ENCODE measurements at regions not wholly inside any gene's neighbourhood (a gene's known extent, or its start where the extent isn't known, plus 50 kb on each side); places are given as distances from the start of the nearest gene placed in this dataset.

DNA sequence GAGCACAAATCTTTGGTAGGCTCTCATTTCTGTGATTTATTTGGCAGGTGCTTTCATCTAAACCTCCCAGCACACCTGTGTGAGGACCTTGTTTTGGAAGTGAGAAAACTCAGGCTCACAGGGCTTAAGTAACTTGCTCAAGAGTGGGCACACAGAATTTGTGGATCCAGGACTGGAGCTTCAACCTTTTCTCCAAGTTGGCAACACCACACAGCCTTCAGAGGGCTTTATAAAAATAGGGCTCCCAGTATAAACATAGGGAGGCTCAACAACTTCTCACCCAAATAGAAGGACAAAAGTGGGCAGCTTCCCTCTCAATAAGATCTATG, 182.2 kb upstream of the NEBL start:
- H3K4me3 ChIP-seq, result no peak overlapping the region
- ATAC-seq (no peak), DNase-seq (ENCODE audit: low read depth, low spot score) (no peak), FAIRE-seq (no peak)
- in situ Hi-C loops (cut with MboI), result loop anchor here (25.0 kb wide), 1 partner anchor 883 kb away; no protein-coding TSS in a partner anchor
- intact Hi-C loops (cut with micrococcal nuclease; ENCODE audit: unreplicated experiment), result loop anchor here (5.0 to 10.0 kb wide), 3 partner anchors 222 to 873 kb away; no protein-coding TSS in a partner anchor
- no peaks in the 10 kb centered on the region; a peak in 2 of 4 replicates for H3K27me3 ChIP-seq (replicated peaks in 1 of 2; ENCODE audit: control insufficient read depth in 2 of 2, insufficient read depth in 2 of 2, low read length in 1 of 2)
- H3K9me3 ChIP-seq (replicated peaks; ENCODE audit: control insufficient read depth, insufficient read depth, low read length), result no peaks in the 10 kb centered on the region
- no peaks in the 10 kb centered on the region for H3K4me1 ChIP-seq (ENCODE audit: control insufficient read depth, insufficient read depth, low read length)
- ChIA-PET POLR2A (no interaction called here), CTCF (interaction anchor here (0.8 to 1.8 kb wide), 12 partner anchors 9 to 915 kb away, joined by 3 to 9 read pairs (median 4); no protein-coding TSS in a partner anchor), RAD21 (ENCODE audit: unreplicated experiment) (interaction anchor here (1.0 to 1.2 kb wide), 2 partner anchors 373 to 892 kb away, joined by 3 read pairs; no protein-coding TSS in a partner anchor), SMC1A (ENCODE audit: uncharacterized antibody, unreplicated experiment) (interaction anchor here (0.8 to 1.7 kb wide), 2 partner anchors 190 to 220 kb away, joined by 3 to 7 read pairs; no protein-coding TSS in a partner anchor)
- TF ChIP-seq, protein P1, sequence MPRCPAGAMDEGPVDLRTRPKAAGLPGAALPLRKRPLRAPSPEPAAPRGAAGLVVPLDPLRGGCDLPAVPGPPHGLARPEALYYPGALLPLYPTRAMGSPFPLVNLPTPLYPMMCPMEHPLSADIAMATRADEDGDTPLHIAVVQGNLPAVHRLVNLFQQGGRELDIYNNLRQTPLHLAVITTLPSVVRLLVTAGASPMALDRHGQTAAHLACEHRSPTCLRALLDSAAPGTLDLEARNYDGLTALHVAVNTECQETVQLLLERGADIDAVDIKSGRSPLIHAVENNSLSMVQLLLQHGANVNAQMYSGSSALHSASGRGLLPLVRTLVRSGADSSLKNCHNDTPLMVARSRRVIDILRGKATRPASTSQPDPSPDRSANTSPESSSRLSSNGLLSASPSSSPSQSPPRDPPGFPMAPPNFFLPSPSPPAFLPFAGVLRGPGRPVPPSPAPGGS (IDR thresholded peaks at IDR 0.05; ENCODE audit: borderline replicate concordance, insufficient read depth, low read depth, low read length, poor library complexity, severe bottlenecking), result no peak
- TF ChIP-seq YY1 (IDR thresholded peaks at IDR 0.05; ENCODE audit: low read depth, low read length), result no peak
- no peak for TF ChIP-seq CREB1 (IDR thresholded peaks at IDR 0.05; ENCODE audit: low read depth)
- TF ChIP-seq SREBF2 (IDR thresholded peaks at IDR 0.05; ENCODE audit: low read length), result no peak
- no peak for TF ChIP-seq RELA (IDR thresholded peaks at IDR 0.05; ENCODE audit: borderline replicate concordance, partially characterized antibody)
- no peak for TF ChIP-seq JUNB (IDR thresholded peaks at IDR 0.05)
- no peak for TF ChIP-seq NR2C1 (IDR thresholded peaks at IDR 0.05)
- no peak for TF ChIP-seq MXI1 (IDR thresholded peaks at IDR 0.05; ENCODE audit: low read depth, low read length)
- no peak overlapping the region for H3K4me2 ChIP-seq (ENCODE audit: control insufficient read depth, insufficient read depth)
- no peak overlapping the region for H3K27ac ChIP-seq (ENCODE audit: control insufficient read depth, insufficient read depth)
- H2AFZ ChIP-seq (ENCODE audit: control insufficient read depth, low read depth, low read length), result no peak overlapping the region
- H3K36me3 ChIP-seq (ENCODE audit: control insufficient read depth in 2 of 2, insufficient read depth in 2 of 2, low read length in 1 of 2), result no peaks in the 10 kb centered on the region
- no peaks in the 10 kb centered on the region for H3K79me2 ChIP-seq (ENCODE audit: control insufficient read depth, insufficient read depth, low read length)
- no peaks in the 10 kb centered on the region for H4K20me1 ChIP-seq (ENCODE audit: control insufficient read depth, insufficient read depth)
- H3K9ac ChIP-seq (ENCODE audit: control insufficient read depth, insufficient read depth, low read length), result no peak overlapping the region
- no TSS peak for BruUV-seq (replicated peaks)
